ENCODE measurements at regions not wholly inside any gene's neighbourhood (a gene's known extent, or its start where the extent isn't known, plus 50 kb on each side); places are given as distances from the start of the nearest gene placed in this dataset.

- no peak for TF ChIP-seq CTCF (IDR thresholded peaks at IDR 0.05)
- no peak for TF ChIP-seq EZH2 (IDR thresholded peaks at IDR 0.05; ENCODE audit: borderline replicate concordance, insufficient read depth, low read depth, low read length, poor library complexity, severe bottlenecking)
Measured at GRCh38 chr7:106984034-106984433, 60.5 kb upstream of the PRKAR2B start.
